NCI-H2107 treated with DMSO at 0.1 percent for 48 hours (cell line): ENCODE measurements at regions not wholly inside any gene's neighbourhood (a gene's known extent, or its start where the extent isn't known, plus 50 kb on each side); places are given as distances from the start of the nearest gene placed in this dataset.

Experiments used
- DNase-seq: peaks from one replicate; lab custom pipeline; 2025; ENCODE audit not compliant: unreplicated experiment; lab: John Stamatoyannopoulos, UW

- DNase-seq, result no peak
Measured at GRCh38 chr2:60324536-60324935, 228.9 kb downstream of the BCL11A start.

GRCh38 chr2:60321816-60322215 lies 231.6 kb downstream of the BCL11A start:
- no peak for DNase-seq

GRCh38 chr2:60320724-60321123 lies 232.7 kb downstream of the BCL11A start:
- no peak for DNase-seq

GRCh38 chr2:60319031-60319547 lies 234.4 kb downstream of the BCL11A start:
- no peak for DNase-seq

- no peak for DNase-seq
Measured at GRCh38 chr2:60318544-60318943, 234.9 kb downstream of the BCL11A start.

- DNase-seq, result no peak
Measured at GRCh38 chr2:60317844-60318243, 235.6 kb downstream of the BCL11A start.

GRCh38 chr2:60317034-60317386 lies 236.4 kb downstream of the BCL11A start:
- no peak for DNase-seq

GRCh38 chr2:60316381-60317033 lies 236.9 kb downstream of the BCL11A start:
- no peak for DNase-seq

- DNase-seq, result no peak
Measured at GRCh38 chr2:60313470-60314172, 239.8 kb downstream of the BCL11A start.

GRCh38 chr2:60312618-60313017 lies 240.8 kb downstream of the BCL11A start:
- no peak for DNase-seq

- DNase-seq, result no peak
Measured at GRCh38 chr2:60311524-60311923, 241.9 kb downstream of the BCL11A start.

GRCh38 chr2:60309941-60310660 lies 243.4 kb downstream of the BCL11A start:
- DNase-seq, result no peak

- DNase-seq, result no peak
Measured at GRCh38 chr2:60309336-60309735, 244.1 kb downstream of the BCL11A start.

- no peak for DNase-seq
Measured at GRCh38 chr2:60306267-60306861, 247.1 kb downstream of the BCL11A start.

GRCh38 chr2:60303680-60304079 lies 249.8 kb downstream of the BCL11A start:
- no peak for DNase-seq

GRCh38 chr2:60302377-60303126 lies 250.9 kb downstream of the BCL11A start:
- no peak for DNase-seq

- DNase-seq, result no peak
Measured at GRCh38 chr2:60301726-60302125, 251.7 kb downstream of the BCL11A start.

GRCh38 chr2:60299179-60299578 lies 254.3 kb downstream of the BCL11A start:
- DNase-seq, result no peak

GRCh38 chr2:60298006-60298696 lies 255.3 kb downstream of the BCL11A start:
- DNase-seq, result no peak

GRCh38 chr2:60297296-60298005 lies 256.0 kb downstream of the BCL11A start:
- DNase-seq, result no peak
